Limb (tissue), 2 donors: ENCODE measurements at regions not wholly inside any gene's neighbourhood (a gene's known extent, or its start where the extent isn't known, plus 50 kb on each side); places are given as distances from the start of the nearest gene placed in this dataset.

Source experiments
- DNase-seq, 2 donors: peaks; one replicate each; pipeline ENCODE4 v3.0.0-alpha.2; 2016; ENCODE audit errors: extremely low spot score in 2 of 2

DNA sequence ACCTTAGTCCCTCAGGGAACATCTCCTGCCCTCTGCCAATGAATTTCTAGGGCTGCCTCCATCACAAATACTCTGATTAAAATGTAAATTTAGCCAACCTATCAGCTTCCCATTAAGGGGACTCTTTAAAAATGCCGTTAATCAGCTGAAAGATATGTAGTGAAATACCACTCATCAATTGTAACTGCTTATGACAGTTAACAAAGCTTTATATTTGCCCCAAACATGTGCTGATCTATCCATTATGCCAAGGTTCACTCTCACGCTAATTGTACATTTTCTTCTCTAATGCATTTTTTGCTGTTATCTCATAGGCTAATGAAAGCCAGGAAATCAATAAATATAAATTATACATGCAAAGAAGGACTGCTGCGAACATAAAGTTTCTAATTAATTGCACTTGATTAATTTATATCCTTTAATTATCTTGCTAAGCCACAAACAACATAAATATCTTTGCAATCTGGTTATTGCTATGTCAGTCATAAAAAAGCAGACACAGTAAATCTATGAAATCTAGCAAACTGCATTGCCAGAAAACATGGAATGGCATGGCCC is 601.4 kb upstream of the SALL1 start:
- no peak for DNase-seq

DNA sequence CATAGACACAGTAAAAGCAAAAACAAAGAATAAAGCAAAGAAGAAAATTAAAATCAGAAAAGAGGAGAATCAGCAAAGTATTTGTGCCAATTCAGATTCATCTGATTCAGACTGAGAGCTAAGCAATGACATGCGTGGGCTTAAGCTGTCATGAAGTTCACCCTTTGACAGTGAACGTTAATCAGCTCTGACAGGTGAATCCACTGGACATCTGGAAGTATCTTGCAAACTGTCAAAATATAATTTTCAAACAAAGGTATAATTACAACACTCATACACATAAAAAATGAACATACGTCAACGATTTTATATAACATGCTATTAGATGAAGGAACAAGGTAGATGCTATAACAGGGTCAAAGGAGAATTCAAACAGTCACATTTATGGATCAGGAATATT is 596.3 kb upstream of the SALL1 start:
- no peak for DNase-seq

DNA sequence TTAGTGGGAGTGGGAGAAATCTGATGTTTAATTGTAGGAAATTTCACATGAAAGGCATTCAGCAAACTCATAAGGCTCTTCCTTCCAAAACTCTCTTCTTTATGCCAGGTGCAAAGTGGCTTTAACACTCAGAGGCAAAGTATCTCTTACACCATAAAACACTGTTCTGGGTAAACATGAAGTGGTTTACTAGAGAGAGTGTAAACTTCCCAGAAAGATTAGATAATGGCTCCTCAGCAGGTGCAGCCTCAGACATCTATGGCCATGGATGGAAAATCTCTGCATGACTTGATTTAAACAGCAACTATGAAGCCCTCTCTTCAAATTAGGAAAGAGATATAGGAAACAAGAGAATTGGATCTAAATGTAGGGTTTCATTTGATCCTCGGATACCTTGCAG is 583.1 kb upstream of the SALL1 start:
- no peak for DNase-seq

DNA sequence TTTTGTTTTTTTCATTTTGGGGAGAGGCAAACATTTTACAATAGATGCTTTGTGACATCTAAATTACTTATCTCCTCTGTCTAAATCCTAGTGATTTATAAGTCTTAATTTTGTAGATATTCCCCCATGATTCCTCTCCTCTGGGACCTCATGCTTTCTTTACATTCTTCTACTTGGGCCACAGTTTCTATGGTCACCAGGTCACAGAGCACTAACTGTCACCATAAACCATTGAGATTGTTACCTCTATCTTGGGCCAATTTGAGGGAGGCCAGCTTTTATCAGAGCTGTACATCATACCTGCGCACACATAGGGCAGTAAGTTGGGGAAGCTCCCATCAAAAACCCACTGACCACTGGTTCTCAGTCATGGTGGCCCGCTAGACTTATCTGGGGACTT is 582.1 kb upstream of the SALL1 start:
- no peak for DNase-seq

DNA sequence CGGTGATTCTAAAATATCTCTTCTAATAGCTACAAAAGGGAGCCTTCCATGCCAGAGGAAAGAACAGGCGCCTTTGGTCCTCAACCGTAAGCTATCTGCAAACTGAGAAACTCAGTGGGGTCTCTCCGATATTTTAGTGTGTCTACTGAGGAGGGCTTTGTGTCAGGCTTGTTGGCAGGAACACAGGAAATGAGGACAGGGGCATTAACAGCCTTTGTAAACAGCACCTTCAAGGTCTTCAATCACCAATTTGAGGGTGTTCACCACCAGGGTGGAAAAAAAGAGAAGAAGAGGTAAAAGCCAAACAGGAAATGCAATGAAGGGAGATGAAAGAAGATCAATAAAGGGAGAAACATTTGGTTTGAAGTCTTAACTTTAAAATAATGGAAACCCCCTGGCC is 580.1 kb upstream of the SALL1 start:
- no peak for DNase-seq

DNA sequence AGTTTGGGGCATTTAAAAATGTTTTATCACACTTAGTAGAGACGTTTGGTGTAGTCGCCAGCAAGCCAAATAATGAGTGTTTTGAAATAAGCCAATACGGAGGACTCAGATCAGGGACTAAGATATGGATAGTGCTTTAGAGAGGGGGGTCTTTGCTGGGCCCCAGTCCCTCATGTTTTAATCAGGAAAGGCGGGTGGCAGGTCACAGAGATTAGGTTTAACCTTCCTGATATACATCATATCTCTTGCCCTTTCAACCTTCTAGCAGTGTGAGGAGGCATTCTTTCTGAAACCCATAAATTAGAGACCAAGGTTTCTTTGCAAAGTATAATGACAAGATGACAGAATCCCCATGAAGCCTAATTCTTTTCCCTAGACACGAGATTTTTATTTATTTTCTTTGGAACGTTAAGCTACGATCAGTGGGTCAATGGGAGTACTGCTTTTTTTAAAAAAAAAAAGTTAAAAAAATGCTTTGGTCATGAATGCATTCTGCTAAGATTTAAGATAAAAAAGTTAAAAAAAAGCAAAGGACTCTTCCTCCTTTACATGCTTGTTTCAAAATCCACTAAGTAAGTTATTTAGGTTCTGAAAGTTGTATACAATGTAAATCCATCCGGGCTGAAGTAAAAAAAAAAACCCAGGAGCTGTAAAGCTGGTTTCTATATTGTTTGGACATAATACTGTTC is 572.1 kb upstream of the SALL1 start:
- no peak for DNase-seq

DNA sequence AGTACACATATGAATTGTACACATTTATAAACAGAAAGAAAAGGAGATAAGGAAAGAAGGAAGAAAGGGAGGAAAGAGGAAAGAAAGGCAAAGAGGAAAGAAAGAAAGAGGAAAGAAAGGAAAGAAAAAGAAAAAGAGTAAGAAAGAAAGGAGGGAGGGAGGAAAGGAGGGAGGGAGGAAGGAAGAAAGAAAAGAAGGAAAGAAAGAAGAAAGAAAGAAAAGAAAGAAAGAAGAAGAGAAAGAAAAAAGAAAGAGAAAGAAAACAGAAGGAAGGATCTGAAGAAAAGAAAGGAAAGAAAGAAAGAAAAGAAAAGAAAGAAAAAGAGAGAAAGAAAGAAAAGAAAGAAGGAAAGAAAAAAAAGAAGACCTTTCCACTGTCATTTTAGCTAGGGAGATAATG is 571.4 kb upstream of the SALL1 start:
- DNase-seq: no peak

DNA sequence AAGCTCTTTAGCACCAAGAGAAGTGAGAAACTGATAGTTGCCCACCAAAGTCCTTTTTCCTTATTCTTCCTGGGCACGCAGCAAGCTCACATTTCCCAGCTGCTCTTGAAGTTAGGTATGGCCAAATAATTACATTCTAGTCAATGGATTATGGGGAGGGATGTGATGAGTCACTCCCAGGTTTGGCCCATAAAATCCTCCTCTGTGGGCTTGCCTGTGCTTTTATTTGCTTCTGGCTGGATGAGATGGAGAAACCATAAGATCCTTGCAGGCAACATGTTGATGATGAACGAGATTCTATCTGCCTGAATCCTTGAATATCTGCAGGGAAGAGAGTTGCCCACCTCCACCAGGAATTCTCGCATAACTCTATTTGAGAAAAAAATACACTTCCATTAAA is 568.3 kb upstream of the SALL1 start:
- DNase-seq: no peak

DNA sequence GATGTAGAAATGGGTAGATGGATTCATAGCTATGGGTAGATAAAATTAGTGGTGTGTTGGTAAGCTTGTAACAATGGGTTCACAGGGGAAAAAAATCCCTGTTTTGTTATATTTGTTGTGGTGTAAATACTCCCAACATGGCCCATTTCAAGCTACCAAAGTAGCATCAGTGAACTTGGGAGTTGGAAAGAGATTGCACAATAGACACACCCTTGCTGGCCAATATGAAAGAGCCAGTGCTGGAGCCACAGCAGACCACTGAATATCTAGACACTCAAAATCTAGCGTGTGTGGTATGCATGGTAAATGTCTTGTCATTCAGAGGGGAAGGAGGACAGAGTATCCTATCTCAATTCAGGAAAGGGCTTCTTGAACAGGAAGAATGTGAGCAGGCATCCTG is 565.1 kb upstream of the SALL1 start:
- no peak for DNase-seq

DNA sequence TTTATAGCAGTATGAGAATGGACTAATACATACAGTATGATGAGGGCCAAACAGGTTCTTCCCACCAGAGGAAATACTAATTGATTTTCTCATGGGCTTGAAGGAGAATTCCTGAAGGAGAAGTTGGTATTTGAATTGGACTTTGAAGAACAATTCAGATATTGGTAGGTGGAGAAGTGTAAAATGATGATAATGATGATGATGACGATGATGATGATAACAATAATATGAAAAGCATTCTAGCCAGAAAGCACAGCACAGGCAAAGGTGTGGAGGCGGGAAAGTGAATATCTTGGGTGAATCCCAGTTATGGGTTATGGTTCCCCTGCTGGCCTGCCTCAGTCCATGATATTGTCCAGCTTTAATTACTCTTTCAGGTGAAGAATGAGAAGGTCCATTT is 562.4 kb upstream of the SALL1 start:
- DNase-seq: no peak

DNA sequence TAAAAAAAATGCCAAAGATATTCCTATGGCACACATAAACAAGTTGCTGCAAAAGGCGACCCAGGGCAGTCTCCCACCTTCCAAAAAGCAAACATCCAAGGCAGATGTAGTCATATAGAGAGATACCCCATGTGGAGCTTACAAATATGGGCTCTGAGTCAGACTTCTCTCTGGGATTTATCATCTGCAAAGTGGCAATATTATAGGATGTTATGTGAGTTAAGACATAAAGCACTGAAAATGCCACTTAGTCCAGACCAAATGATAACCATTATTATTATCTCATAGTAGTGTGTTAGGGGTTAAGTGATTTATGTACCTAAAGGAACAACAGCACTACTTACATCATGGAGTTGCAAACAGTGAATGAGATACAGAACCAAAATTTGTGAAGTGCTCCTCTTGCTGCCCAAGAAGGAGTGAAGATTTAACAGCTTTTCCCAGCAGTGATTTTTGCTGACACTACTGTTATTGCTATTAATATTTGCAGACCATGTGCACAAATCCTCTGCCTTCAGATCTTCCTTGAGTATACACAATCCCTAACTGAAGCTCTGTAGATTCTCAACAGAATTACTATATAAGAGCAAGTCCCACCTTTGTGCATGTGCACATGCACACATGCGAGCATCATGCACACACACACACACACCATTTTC is 560.0 kb upstream of the SALL1 start:
- no peak for DNase-seq

DNA sequence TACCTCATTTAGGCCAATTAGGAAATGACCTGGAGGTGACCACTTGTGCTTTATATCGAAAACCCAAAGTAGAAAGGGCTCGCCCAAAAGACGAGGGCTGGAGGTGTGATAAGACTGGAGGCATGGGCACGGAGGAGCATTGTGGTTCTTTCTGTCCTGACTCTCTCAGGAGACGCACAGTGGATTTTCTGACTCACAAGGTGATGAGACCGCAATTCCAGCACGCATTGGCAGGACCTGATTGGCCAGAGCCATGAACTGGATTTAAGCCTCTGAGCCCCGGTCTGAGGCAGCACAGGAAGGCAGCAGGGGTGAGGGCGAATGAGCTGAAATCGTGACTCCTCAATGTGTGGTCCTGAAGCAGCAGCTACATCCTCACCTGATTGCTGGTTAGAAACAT is 559.1 kb upstream of the SALL1 start:
- DNase-seq: no peak

DNA sequence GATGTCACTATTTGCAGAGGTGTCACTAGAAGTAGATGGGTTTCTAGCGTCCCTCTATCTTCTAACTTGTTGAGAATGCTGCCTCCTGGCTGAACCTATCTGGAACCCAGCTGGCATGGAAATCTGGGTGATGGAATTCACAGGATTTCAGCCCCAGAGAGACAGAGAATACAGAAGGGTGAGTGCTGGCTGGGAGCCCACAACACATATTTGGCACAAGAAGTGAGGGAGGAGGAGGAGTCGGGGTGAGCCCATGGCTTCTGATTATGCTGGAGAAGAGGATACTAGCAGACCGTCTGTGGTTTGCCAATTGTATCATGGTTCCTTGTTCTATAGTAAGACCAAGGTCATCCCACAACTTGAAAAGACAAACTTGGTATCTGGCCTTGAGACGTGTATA is 557.8 kb upstream of the SALL1 start:
- no peak for DNase-seq

DNA sequence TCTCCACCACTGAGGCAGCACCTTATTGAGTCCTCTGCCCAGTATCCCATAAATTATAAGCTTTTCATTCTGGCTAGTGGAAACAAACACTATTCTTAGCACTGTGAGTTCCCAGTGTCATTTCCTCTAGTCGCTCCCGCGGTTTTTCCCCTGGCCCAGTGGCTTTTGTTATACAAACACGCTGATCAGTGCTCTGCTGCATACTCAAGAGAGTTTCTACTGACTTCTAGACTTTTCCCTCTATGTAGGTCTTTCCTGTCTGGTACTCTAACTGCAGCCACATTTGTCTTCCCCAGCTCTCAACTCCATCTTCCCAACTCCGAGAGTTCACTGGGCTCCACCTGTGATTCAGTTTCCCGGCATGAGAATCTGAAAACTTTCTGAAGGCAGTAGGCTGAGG is 556.6 kb upstream of the SALL1 start:
- no peak for DNase-seq

DNA sequence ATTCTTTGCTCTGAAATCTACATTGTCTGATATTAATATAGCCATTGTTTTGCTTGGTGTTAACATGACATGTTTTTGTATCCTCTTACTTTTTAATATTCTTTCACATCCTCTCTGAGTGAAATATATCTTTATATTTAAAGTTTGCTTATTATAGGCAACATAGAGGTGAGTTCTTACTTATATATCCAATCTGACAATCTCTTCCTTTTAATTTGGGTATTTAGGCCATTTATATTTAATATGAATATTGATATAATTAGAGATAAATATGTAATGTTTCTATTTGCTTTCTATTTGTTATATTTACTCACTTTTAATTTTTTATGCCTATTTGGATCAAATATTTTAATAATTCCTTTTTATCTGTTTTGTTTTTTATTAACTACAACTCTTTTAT is 554.1 kb upstream of the SALL1 start:
- DNase-seq: no peak

DNA sequence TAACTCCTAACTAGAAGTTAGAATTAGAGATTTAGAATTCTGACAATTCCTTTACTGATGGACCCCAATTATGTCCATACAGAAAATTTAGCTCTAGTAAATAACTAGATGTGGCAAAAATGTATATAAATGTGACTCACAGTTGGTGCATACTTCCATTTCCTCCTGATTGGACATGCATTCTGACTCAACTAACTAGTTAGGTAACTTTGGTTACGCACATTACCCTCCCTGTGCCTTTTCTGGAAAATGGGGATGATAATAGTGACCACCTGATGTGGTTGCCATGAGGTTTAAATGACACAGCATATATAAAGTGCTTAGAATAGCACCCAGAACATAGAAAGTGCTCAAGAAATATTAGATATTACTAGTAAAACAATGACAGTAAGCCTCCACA is 550.0 kb upstream of the SALL1 start:
- DNase-seq: no peak

DNA sequence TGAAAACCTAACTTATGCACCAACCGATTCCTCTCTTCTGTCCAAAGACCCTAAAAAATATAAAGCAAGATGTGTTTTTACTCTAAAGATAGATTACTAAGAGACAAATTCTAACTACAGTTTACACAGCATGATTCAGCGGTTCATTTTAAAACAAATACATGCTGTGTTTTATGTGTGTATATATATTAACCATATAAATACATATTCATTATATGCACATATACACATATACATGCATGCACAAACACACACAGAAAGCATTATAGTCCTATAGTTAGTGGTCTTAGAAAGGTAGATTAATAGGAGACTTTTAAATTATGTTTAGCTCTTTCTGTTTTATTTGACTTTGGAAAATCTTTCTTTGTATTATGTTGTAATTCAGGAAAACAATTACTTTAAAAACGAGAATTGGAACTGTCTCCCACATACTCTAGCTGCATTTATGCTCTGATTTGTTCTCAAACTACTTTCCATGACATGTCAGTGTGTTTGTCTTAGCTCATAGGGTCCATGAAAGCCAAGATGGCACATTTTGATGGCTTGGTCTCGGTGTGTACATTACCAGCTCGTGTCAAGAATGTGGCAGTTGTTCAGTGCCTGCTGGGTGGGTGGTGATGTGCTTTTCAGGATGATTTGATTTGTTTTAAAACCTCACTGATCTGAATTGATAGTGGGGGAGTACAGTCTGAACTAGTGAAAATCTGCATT is 548.8 kb upstream of the SALL1 start:
- DNase-seq: no peak

DNA sequence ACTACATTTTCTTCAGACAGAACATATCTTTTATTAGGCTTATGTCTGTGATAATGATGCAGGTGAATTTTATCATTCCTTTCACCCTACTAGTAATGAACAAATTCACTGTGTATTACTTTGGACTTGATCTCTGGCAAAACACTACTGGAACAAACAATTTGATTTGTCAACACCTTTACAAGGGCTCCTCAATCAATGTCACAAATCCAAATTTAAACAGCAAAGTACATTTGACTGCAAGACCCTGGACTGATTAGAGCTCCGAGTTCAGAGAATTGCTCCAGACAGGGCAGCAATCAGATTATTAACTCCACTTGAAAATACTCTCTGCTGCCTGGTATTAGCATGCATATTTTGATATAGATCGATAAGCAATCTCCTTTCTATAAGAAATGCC is 547.6 kb upstream of the SALL1 start:
- DNase-seq: no peak

DNA sequence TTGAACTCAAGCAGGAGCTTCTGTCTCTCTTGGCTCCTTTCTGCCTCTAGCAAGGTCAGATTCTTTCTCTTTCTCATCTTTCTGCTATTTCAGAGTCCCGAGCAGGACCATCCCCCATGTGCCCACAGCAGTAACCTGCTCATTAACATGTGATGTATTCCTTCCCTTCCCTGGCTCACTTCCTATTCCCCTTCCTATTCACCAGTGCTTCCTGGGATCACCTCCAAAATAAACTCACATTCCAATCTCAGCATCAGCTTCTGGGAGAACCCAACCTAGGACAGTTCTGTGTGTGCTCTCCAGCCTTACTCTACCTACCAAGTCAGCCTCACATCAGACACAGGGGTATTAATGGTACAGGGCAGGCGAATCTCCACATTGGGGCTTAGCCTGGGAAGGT is 546.4 kb upstream of the SALL1 start:
- no peak for DNase-seq

DNA sequence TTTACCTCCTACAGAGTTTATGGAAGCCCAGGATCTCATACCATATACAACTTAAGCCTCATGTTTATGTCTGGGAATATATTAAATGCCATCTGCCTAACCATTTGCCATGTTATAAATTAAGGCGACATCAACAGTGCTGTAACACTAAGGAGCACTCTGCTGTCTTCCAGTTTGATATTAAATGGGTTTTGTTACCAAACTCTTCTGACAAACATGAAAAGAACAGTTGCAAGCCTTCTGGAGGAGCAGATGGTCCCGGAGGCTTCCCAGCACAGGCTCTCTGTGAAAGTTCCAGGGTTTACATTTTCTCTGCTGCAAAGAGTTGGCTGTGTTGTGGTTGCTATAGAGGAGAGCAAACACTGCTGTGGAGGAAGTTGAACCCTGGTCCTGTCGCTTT is 545.3 kb upstream of the SALL1 start:
- no peak for DNase-seq

DNA sequence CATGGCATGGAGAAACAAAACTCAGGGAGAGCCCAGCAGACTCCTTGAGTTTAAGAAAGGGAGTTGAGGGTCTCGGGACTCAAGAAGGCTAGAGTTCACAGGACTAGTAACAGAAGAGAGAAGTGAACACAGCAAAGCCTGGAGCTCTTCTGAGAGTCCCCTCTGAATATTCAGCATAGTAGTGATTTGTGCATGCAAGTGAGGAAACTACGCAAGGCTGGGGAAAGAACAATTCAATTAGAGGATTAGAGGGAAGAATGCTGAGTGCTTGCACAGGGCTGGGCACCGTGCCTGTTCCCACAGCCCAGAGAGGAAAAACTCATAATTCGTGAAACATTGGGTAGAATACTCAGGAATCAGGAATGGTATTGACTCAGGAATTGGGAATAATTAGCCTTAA is 540.0 kb upstream of the SALL1 start:
- DNase-seq: no peak

DNA sequence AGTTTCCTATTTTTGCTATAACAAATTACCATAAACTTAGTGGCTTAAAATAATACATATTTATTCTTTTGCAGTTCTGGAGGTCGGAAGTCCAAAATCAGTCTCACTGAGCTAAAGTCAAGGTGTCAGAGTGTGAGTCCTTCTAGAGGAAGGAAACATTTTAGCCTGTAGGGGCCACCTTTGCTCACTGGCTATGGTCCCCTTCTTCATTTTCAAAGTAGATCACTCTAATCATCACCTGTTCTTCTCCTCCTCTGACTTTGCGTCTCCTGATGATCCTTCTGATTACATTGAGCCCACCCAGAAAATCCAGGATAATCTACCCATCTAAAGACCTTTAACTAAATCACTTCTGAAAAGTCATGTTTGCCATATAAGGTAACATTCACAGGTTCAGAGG is 534.4 kb upstream of the SALL1 start:
- DNase-seq: no peak

DNA sequence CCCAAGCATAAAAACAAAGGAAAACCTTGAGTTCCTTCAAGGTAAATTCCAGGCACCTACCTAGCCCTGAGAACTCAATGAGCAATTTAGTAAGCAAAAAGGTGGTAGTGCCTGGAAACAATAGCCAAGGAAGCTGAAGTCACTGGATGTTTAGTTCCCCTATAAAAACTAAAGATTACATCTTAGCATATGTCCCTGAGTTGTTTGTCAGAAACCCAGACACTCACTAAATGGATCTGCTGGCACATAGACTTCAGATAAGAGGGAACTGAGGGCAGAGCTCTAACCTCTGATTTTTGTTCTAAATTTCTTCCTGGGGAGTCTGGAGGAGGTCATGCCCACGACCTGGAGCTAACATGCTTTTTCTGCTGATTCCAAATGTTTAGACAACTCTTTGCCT is 532.8 kb upstream of the SALL1 start:
- DNase-seq: no peak
